Kidney (tissue), 13 donors: ENCODE measurements at regions not wholly inside any gene's neighbourhood (a gene's known extent, or its start where the extent isn't known, plus 50 kb on each side); places are given as distances from the start of the nearest gene placed in this dataset.

ENCODE experiments used
- DNase-seq, 5 donors: peaks; one replicate each; pipeline ENCODE4 v3.0.0-alpha.2; 2013 to 2020
- FAIRE-seq: peaks from 2 replicates; lab custom pipeline; 2012; peaks lifted over from hg19 to GRCh38; lab: Jason Lieb, UNC
- H3K27ac ChIP-seq, 2 donors: one replicate each; pipeline ENCODE4 v1.7.0; 2013; ENCODE audit warnings: low read depth in 2 of 2, low read length in 2 of 2, inconsistent platforms in 1 of 2
- H3K27me3 ChIP-seq: one replicate; pipeline ENCODE4 v1.7.1; 2013; ENCODE audit warnings: low read length, inconsistent platforms; ENCODE audit not compliant: control insufficient read depth, insufficient read depth
- H3K36me3 ChIP-seq, 3 donors: one replicate each; pipeline versions ENCODE4 v1.7.0 to v1.7.1; 2013; ENCODE audit warnings: low read length in 3 of 3, control low read depth in 1 of 3, inconsistent platforms in 1 of 3; ENCODE audit not compliant: insufficient read depth in 3 of 3, control insufficient read depth in 2 of 3
- H3K4me1 ChIP-seq, 3 donors: one replicate each; pipeline versions ENCODE4 v1.7.0 to v1.7.1; 2013; ENCODE audit warnings: low read length in 3 of 3, inconsistent platforms in 1 of 3, low read depth in 1 of 3; ENCODE audit not compliant: control insufficient read depth in 2 of 3, insufficient read depth in 2 of 3
- H3K4me3 ChIP-seq, 3 donors: one replicate each; pipeline versions ENCODE4 v1.7.0 to v1.8.1; 2013; ENCODE audit warnings: low read length in 3 of 3, control low read depth in 1 of 3, inconsistent platforms in 1 of 3
- H3K9ac ChIP-seq, 3 donors: one replicate each; pipeline versions ENCODE4 v1.7.0 to v1.7.1; 2013; ENCODE audit warnings: low read length in 3 of 3, control low read depth in 1 of 3, inconsistent platforms in 1 of 3
- H3K9me3 ChIP-seq, 3 donors: one replicate each; pipeline versions ENCODE4 v1.7.0 to v1.7.1; 2013; ENCODE audit warnings: low read length in 3 of 3, control low read depth in 1 of 3, inconsistent platforms in 1 of 3; ENCODE audit not compliant: control insufficient read depth in 2 of 3, insufficient read depth in 1 of 3
- CTCF ChIP-seq: IDR thresholded peaks from 3 replicates; pipeline ENCODE4 v1.5.1; 2012; ENCODE audit warnings: mild to moderate bottlenecking, moderate library complexity, borderline replicate concordance; ENCODE audit not compliant: insufficient read depth; ENCODE audit errors: extremely low read depth
- intact Hi-C: fragments of 100-400 bp; cut with DNase I; formaldehyde crosslinking; loops from one replicate; pipeline ENCODE4 v1.11.1; 2022
- donor health status: control.
- donor health status: control.
- donor health status: control.
- donor health status: control.
- donor health status: control.
- donor health status: DM: yes; HTN: yes; CAD: no.
- donor health status: Normal renal cell carcinoma (clear cell type).

GRCh38 chr6:133033263-133033662 is 207.9 kb upstream of the EYA4 start:
- Histone ChIP-seq H3K27me3 (no peaks in the 10 kb centered on the region), H3K4me1 (no peaks in the 10 kb centered on the region), H3K36me3 (no peaks in the 10 kb centered on the region), H3K4me3 (no peak overlapping the region), H3K9me3 (no peaks in the 10 kb centered on the region), H3K27ac (no peak overlapping the region), H3K9ac (no peak overlapping the region)
- no peak for TF ChIP-seq CTCF
- FAIRE-seq (no peak), DNase-seq (no peak)
- intact Hi-C loops, result no loop called here

GRCh38 chr6:133034509-133035206 is 206.5 kb upstream of the EYA4 start:
- H3K9ac ChIP-seq, result no peak overlapping the region
- no peak overlapping the region for H3K4me3 ChIP-seq
- H3K27ac ChIP-seq, result no peak overlapping the region
- TF ChIP-seq CTCF, result no peak
- no peaks in the 10 kb centered on the region for H3K36me3 ChIP-seq
- intact Hi-C loops, result no loop called here
- H3K4me1 ChIP-seq, result no peaks in the 10 kb centered on the region
- no peaks in the 10 kb centered on the region for H3K27me3 ChIP-seq
- no peak for DNase-seq
- H3K9me3 ChIP-seq, result no peaks in the 10 kb centered on the region
- no peak for FAIRE-seq

GRCh38 chr6:133040094-133040802 is 200.9 kb upstream of the EYA4 start:
- H3K27me3 ChIP-seq, result no peaks in the 10 kb centered on the region
- H3K4me3 ChIP-seq, result no peak overlapping the region
- H3K4me1 ChIP-seq, result no peaks in the 10 kb centered on the region
- intact Hi-C loops, result no loop called here
- no peaks in the 10 kb centered on the region for H3K9me3 ChIP-seq
- no peak overlapping the region for H3K9ac ChIP-seq
- no peak for FAIRE-seq
- no peak overlapping the region for H3K27ac ChIP-seq
- TF ChIP-seq CTCF, result no peak
- peak in 2 of 5 donors; percentile 9 for DNase-seq
- H3K36me3 ChIP-seq, result no peaks in the 10 kb centered on the region
